ENCODE measurements at regions not wholly inside any gene's neighbourhood (a gene's known extent, or its start where the extent isn't known, plus 50 kb on each side); places are given as distances from the start of the nearest gene placed in this dataset.

DNA sequence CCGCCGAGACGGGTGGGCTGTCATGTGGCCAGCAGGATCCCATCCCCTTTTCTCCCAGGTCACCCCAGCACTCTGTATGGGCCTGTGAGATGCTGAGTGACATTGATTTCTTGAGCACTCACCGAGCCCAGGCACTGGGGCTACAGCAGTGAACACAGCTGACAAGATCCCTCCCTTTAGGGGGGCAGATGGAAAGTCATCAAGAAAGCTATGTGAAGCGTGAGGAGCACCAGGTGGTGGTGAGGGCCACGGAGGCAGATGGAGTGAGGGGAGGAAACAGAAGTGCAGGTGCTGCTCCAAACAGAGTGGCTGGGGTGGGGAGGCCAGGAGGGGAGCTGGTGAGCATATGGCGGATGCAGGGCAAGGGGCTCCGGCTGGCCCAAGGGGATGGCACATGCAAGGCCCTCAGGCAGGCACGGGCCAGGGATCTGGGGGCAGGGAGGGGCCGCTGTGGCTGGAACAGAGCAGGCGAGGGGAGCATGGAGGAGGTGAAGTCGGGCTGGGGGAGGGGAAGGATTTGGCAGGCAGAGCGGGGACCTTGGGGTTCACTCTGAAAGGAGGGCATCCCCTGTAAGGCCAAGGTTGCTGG, 184.0 kb downstream of the BMP7 start:
- H3K4me3 Mint-ChIP-seq: no peak overlapping the region
- intact Hi-C loops (cut with micrococcal nuclease): no loop called here
- ChIA-PET CTCF (no interaction called here), POLR2A (no interaction called here)
- DNase-seq: no peak
- H3K9me3 Mint-ChIP-seq: peaks cover 24% of the 10 kb centered on the region
- no peaks in the 10 kb centered on the region for H3K36me3 Mint-ChIP-seq
- H3K4me1 Mint-ChIP-seq (ENCODE audit: low read depth): no peaks in the 10 kb centered on the region
- H3K27me3 Mint-ChIP-seq: peaks cover 5% of the 10 kb centered on the region
- no peak overlapping the region for H3K27ac Mint-ChIP-seq

- Mint-ChIP-seq H3K9me3 (peaks cover 23% of the 10 kb centered on the region), H3K4me1 (ENCODE audit: low read depth) (no peaks in the 10 kb centered on the region), H3K27ac (no peak overlapping the region), H3K36me3 (no peaks in the 10 kb centered on the region), H3K4me3 (no peak overlapping the region), H3K27me3 (peaks cover 7% of the 10 kb centered on the region)
- ChIA-PET CTCF (no interaction called here), POLR2A (no interaction called here)
- intact Hi-C loops (cut with micrococcal nuclease): no loop called here
- DNase-seq: no peak
These were observed 183.4 kb downstream of the BMP7 start for GRCh38 chr20:57083072-57083471.

- Mint-ChIP-seq H3K27ac (no peak overlapping the region), H3K36me3 (no peaks in the 10 kb centered on the region), H3K4me3 (no peak overlapping the region), H3K27me3 (peaks cover 7% of the 10 kb centered on the region), H3K9me3 (peaks cover 2% of the 10 kb centered on the region), H3K4me1 (ENCODE audit: low read depth) (no peaks in the 10 kb centered on the region)
- no peak for DNase-seq
- intact Hi-C loops (cut with micrococcal nuclease): no loop called here
- CTCF ChIA-PET: interaction anchor here (0.6 kb wide), 1 partner anchor 294 kb away, joined by 3 read pairs; no protein-coding TSS in a partner anchor
- POLR2A ChIA-PET: no interaction called here
These were observed 180.4 kb downstream of the BMP7 start for GRCh38 chr20:57086066-57086465.

DNA sequence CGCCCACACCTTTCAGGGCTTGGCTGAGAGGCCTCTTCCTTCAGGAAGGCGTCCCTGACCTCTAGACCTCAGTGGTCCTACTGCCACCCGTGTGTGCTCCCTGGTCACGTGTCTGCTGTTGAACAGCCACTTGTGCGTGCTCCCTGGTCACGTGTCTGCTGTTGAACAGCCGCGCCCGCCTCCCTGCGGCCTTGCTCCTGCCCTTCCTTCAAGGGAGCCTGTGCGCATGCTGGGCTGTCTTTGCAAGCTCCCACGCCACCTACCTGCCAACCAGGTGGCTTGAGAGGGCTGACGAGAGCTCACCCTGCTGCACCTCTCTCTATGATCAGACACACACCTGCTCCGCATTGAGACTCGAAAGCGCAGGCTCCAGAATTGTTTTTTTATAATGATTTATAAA, 179.3 kb downstream of the BMP7 start:
- Mint-ChIP-seq H3K4me3 (no peak overlapping the region), H3K36me3 (no peaks in the 10 kb centered on the region), H3K27me3 (peaks cover 6% of the 10 kb centered on the region), H3K4me1 (ENCODE audit: low read depth) (peaks cover 8% of the 10 kb centered on the region), H3K27ac (no peak overlapping the region), H3K9me3 (peaks cover 6% of the 10 kb centered on the region)
- intact Hi-C loops (cut with micrococcal nuclease): no loop called here
- ChIA-PET CTCF (interaction anchor here (1.3 kb wide), 1 partner anchor 259 kb away, joined by 9 read pairs; no protein-coding TSS in a partner anchor), POLR2A (no interaction called here)
- no peak for DNase-seq

DNA sequence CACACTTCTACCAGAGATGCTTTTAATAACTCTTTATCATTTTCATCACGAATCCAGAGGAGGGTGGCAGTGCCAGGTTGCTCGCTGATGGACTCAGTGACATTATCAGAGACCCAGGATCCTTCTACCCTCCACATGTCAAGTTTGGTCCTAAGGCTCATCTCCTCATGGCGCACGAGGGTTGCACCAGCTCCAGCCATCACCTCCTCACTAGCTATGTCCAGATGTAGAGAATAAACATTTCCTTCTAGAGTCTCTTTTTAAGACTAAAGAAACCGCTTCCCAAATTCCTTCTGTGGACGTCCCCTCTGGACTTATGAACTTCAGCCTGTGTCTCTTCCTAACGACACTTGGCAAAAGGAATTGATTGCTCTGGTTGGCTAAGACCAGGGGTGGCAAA, 178.7 kb downstream of the BMP7 start:
- H3K27ac Mint-ChIP-seq: no peak overlapping the region
- peaks cover 11% of the 10 kb centered on the region for H3K4me1 Mint-ChIP-seq (ENCODE audit: low read depth)
- ChIA-PET POLR2A (no interaction called here), CTCF (interaction anchor here (1.3 kb wide), 1 partner anchor 259 kb away, joined by 9 read pairs; no protein-coding TSS in a partner anchor)
- no peak overlapping the region for H3K4me3 Mint-ChIP-seq
- H3K9me3 Mint-ChIP-seq: peaks cover 6% of the 10 kb centered on the region
- intact Hi-C loops (cut with micrococcal nuclease): no loop called here
- no peaks in the 10 kb centered on the region for H3K36me3 Mint-ChIP-seq
- peaks cover 10% of the 10 kb centered on the region for H3K27me3 Mint-ChIP-seq
- no peak for DNase-seq

- H3K4me3 Mint-ChIP-seq: no peak overlapping the region
- ChIA-PET CTCF (no interaction called here), POLR2A (no interaction called here)
- DNase-seq: no peak
- H3K9me3 Mint-ChIP-seq: peaks cover 4% of the 10 kb centered on the region
- H3K4me1 Mint-ChIP-seq (ENCODE audit: low read depth): peaks cover 11% of the 10 kb centered on the region
- intact Hi-C loops (cut with micrococcal nuclease): no loop called here
- H3K27ac Mint-ChIP-seq: no peak overlapping the region
- peaks cover 10% of the 10 kb centered on the region for H3K27me3 Mint-ChIP-seq
- H3K36me3 Mint-ChIP-seq: no peaks in the 10 kb centered on the region
These were observed 178.0 kb downstream of the BMP7 start for GRCh38 chr20:57088436-57088835.

DNA sequence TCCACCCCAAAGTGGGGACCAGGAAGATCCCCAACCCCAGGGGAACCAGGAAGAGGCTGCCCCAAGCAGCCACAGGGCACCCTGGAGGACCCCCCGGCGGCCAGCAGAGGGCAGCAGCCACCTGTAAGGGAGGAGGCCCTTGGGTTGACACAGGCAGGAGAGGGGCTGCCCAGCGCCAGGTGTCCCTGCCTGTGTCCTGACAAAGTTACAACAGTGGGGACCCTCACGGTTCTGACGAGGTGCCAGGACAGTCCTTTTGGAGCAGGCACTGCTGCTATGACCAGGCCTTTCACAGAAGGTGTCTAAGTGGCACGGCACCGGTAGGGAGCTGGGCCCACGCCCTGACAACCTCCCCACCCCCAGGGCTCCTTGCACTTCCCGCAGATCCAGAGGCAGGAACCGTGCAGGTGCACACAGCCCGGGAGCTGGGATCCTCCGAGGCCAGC, 176.7 kb downstream of the BMP7 start:
- intact Hi-C loops (cut with micrococcal nuclease): loop anchor here (1.0 to 5.0 kb wide), 2 partner anchors 257 to 408 kb away; no protein-coding TSS in a partner anchor
- Mint-ChIP-seq H3K27ac (no peak overlapping the region), H3K9me3 (peaks cover 4% of the 10 kb centered on the region), H3K4me1 (ENCODE audit: low read depth) (peaks cover 11% of the 10 kb centered on the region), H3K27me3 (peaks cover 10% of the 10 kb centered on the region), H3K36me3 (no peaks in the 10 kb centered on the region), H3K4me3 (no peak overlapping the region)
- ChIA-PET POLR2A (no interaction called here), CTCF (interaction anchor here (0.6 to 1.5 kb wide), 5 partner anchors 13 to 258 kb away, joined by 3 to 19 read pairs (median 4); no protein-coding TSS in a partner anchor)
- DNase-seq: peak; percentile 76

- peaks cover 11% of the 10 kb centered on the region for H3K4me1 Mint-ChIP-seq (ENCODE audit: low read depth)
- intact Hi-C loops (cut with micrococcal nuclease): loop anchor here (5.0 kb wide), 1 partner anchor 406 kb away; no protein-coding TSS in a partner anchor
- peak; percentile 13 for DNase-seq
- ChIA-PET CTCF (interaction anchor here (0.7 to 2.3 kb wide), 6 partner anchors 12 to 259 kb away, joined by 3 to 19 read pairs (median 6); no protein-coding TSS in a partner anchor), POLR2A (no interaction called here)
- H3K27me3 Mint-ChIP-seq: peaks cover 10% of the 10 kb centered on the region
- peak overlapping the region; percentile 60 for H3K4me3 Mint-ChIP-seq
- H3K36me3 Mint-ChIP-seq: no peaks in the 10 kb centered on the region
- H3K27ac Mint-ChIP-seq: peak overlapping the region; percentile 80
- H3K9me3 Mint-ChIP-seq: peaks cover 4% of the 10 kb centered on the region
These were observed 175.6 kb downstream of the BMP7 start for GRCh38 chr20:57090590-57091560.

GRCh38 chr20:57091748-57092111, 174.7 kb downstream of the BMP7 start:
- Mint-ChIP-seq H3K27me3 (peaks cover 12% of the 10 kb centered on the region), H3K27ac (no peak overlapping the region), H3K36me3 (no peaks in the 10 kb centered on the region), H3K4me1 (ENCODE audit: low read depth) (peaks cover 11% of the 10 kb centered on the region), H3K4me3 (no peak overlapping the region), H3K9me3 (peaks cover 4% of the 10 kb centered on the region)
- intact Hi-C loops (cut with micrococcal nuclease): loop anchor here (5.0 kb wide), 1 partner anchor 406 kb away; no protein-coding TSS in a partner anchor
- ChIA-PET POLR2A (no interaction called here), CTCF (interaction anchor here (0.6 to 2.3 kb wide), 5 partner anchors 242 to 542 kb away, joined by 3 to 17 read pairs (median 4); no protein-coding TSS in a partner anchor)
- DNase-seq: no peak

GRCh38 chr20:57092112-57092899, 174.1 kb downstream of the BMP7 start:
- Mint-ChIP-seq H3K4me1 (ENCODE audit: low read depth) (peaks cover 11% of the 10 kb centered on the region), H3K9me3 (peaks cover 4% of the 10 kb centered on the region), H3K4me3 (no peak overlapping the region), H3K27ac (no peak overlapping the region), H3K36me3 (no peaks in the 10 kb centered on the region), H3K27me3 (peaks cover 9% of the 10 kb centered on the region)
- intact Hi-C loops (cut with micrococcal nuclease): loop anchor here (5.0 kb wide), 1 partner anchor 405 kb away; no protein-coding TSS in a partner anchor
- peak; percentile 72 for DNase-seq
- CTCF ChIA-PET: interaction anchor here (0.6 to 2.3 kb wide), 5 partner anchors 241 to 542 kb away, joined by 3 to 17 read pairs (median 4); no protein-coding TSS in a partner anchor
- POLR2A ChIA-PET: no interaction called here

DNA sequence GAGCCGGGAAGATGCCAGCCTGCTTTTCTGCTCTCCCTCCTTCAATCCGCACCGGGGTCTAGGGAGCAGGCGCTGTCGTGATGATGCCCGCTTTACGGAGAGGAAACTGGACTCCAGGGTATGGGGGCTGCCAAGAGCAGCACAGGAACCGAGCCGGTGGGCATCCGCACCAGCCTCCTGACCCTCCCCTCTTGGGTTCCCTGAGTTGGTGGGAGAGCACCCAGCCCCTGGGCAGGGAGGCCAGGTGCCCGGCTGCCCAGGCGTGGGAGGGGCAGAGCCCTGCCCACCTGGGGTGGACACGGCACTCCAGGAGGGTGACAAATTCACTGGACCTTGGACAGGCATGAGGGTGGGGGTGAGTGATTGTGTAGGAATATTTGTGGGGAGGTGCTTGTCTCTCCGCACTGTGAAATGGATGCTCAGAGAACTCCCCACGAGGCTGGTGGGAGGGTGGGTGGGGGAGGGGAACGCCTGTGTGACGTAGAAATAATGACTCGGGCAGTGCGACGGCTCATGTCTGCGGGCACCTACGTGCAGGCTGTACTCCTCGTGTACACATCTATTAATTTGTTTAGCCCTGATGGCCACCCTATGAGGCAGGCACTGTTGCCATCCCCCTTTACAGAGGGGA, 173.4 kb downstream of the BMP7 start:
- Mint-ChIP-seq H3K27me3 (peaks cover 6% of the 10 kb centered on the region), H3K36me3 (no peaks in the 10 kb centered on the region), H3K27ac (no peak overlapping the region), H3K9me3 (peaks cover 4% of the 10 kb centered on the region), H3K4me3 (no peak overlapping the region), H3K4me1 (ENCODE audit: low read depth) (peaks cover 11% of the 10 kb centered on the region)
- no peak for DNase-seq
- ChIA-PET POLR2A (no interaction called here), CTCF (interaction anchor here (1.6 to 2.3 kb wide), 2 partner anchors 240 to 254 kb away, joined by 3 to 17 read pairs; no protein-coding TSS in a partner anchor)
- intact Hi-C loops (cut with micrococcal nuclease): loop anchor here (5.0 kb wide), 1 partner anchor 404 kb away; no protein-coding TSS in a partner anchor

All from activated CD4-positive, alpha-beta memory T cell treated with anti-CD3 and anti-CD28 coated beads for 36 hours (primary cell).